ENCODE measurements at regions not wholly inside any gene's neighbourhood (a gene's known extent, or its start where the extent isn't known, plus 50 kb on each side); places are given as distances from the start of the nearest gene placed in this dataset.

GRCh38 chr3:180401226-180401625, 200.7 kb upstream of the TTC14 start:
- H3K9ac ChIP-seq (ENCODE audit: control insufficient read depth, insufficient read depth, low read length), result no peak overlapping the region
- no peak for FAIRE-seq
- H3K27me3 ChIP-seq (replicated peaks in 1 of 2; ENCODE audit: control insufficient read depth in 2 of 2, insufficient read depth in 2 of 2, low read length in 1 of 2), result no peaks in the 10 kb centered on the region
- ChIA-PET RAD21 (ENCODE audit: unreplicated experiment) (no interaction called here), POLR2A (no interaction called here), CTCF (no interaction called here), SMC1A (ENCODE audit: uncharacterized antibody, unreplicated experiment) (interaction anchor here (1.3 kb wide), 1 partner anchor 42 kb away, joined by 3 read pairs; no protein-coding TSS in a partner anchor)
- intact Hi-C loops (cut with micrococcal nuclease; ENCODE audit: unreplicated experiment) (no loop called here), in situ Hi-C loops (cut with MboI) (no loop called here)
- H2AFZ ChIP-seq (ENCODE audit: control insufficient read depth, low read depth, low read length), result no peak overlapping the region
- H3K4me3 ChIP-seq, result no peak overlapping the region
- WGBS (ENCODE audit: insufficient coverage, insufficient replicate concordance, low lambda C conversion rate, missing lambda C conversion rate), result 13% methylated on average over 1 of the region's 1 CpG
- H3K36me3 ChIP-seq (ENCODE audit: control insufficient read depth in 2 of 2, insufficient read depth in 2 of 2, low read length in 1 of 2), result no peaks in the 10 kb centered on the region
- H3K4me1 ChIP-seq (ENCODE audit: control insufficient read depth, insufficient read depth, low read length), result no peaks in the 10 kb centered on the region
- no peak for ATAC-seq
- no TSS peak for BruUV-seq (replicated peaks)
- no peak for DNase-seq (ENCODE audit: low read depth, low spot score)
- H3K27ac ChIP-seq (ENCODE audit: control insufficient read depth, insufficient read depth), result no peak overlapping the region
- no peaks in the 10 kb centered on the region for H4K20me1 ChIP-seq (ENCODE audit: control insufficient read depth, insufficient read depth)
- H3K4me2 ChIP-seq (ENCODE audit: control insufficient read depth, insufficient read depth), result no peak overlapping the region
- H3K9me3 ChIP-seq (replicated peaks; ENCODE audit: control insufficient read depth, insufficient read depth, low read length), result no peaks in the 10 kb centered on the region
- no peaks in the 10 kb centered on the region for H3K79me2 ChIP-seq (ENCODE audit: control insufficient read depth, insufficient read depth, low read length)
- TF ChIP-seq ZNF622 (IDR thresholded peaks at IDR 0.05) (no peak), CBX5 (IDR thresholded peaks at IDR 0.05; ENCODE audit: low read depth) (no peak), EP300 (IDR thresholded peaks at IDR 0.05; ENCODE audit: borderline replicate concordance in 1 of 2, control insufficient read depth in 1 of 2, low read depth in 2 of 2, low read length in 2 of 2) (no peak), ZBTB4 (CRISPR knock-in tag; IDR thresholded peaks at IDR 0.05) (no peak), PRDM15 (CRISPR knock-in tag; IDR thresholded peaks at IDR 0.05) (no peak), MLLT1 (IDR thresholded peaks at IDR 0.05) (no peak), JUNB (IDR thresholded peaks at IDR 0.05) (no peak), HDGF (IDR thresholded peaks at IDR 0.05) (no peak), TAF1 (IDR thresholded peaks at IDR 0.05; ENCODE audit: borderline replicate concordance, low read depth, low read length) (no peak), FOS (IDR thresholded peaks at IDR 0.05; ENCODE audit: borderline replicate concordance, extremely low read depth, insufficient read length) (no peak), STAT3 (IDR thresholded peaks at IDR 0.05; ENCODE audit: low read depth, low read length) (no peak), ZNF274 (IDR thresholded peaks at IDR 0.05; ENCODE audit: insufficient read depth, insufficient read length) (no peak), SMAD5 (IDR thresholded peaks at IDR 0.05; ENCODE audit: low read depth) (no peak), ZZZ3 (IDR thresholded peaks at IDR 0.05; ENCODE audit: control insufficient read depth, insufficient read length, low read depth) (no peak)

Data from GM12878 (cell line).